Tibial artery (tissue), 4 donors: ENCODE measurements at regions not wholly inside any gene's neighbourhood (a gene's known extent, or its start where the extent isn't known, plus 50 kb on each side); places are given as distances from the start of the nearest gene placed in this dataset.

Experiments
- DNase-seq, 2 donors: peaks; one replicate each; pipeline ENCODE4 v3.0.0-alpha.2; 2019
- H3K27ac ChIP-seq, 2 donors: fragments of 200-600 bp; sonication (generic) in 1 of 2; 1 replicate in 1 of 2; 2 replicates in 1 of 2; pipeline ENCODE4 v1.5.1; 2018 to 2019; ENCODE audit warnings: mild to moderate bottlenecking in 1 of 2
- H3K27me3 ChIP-seq, 2 donors: fragments of 200-600 bp; sonication (generic) in 1 of 2; one replicate each; pipeline versions ENCODE4 v1.5.1 to v1.6.0; 2016 to 2019
- H3K36me3 ChIP-seq, 3 donors: fragments of 200-600 bp; sonication (generic) in 2 of 3; one replicate each; pipeline ENCODE4 v1.5.1; 2016 to 2019; ENCODE audit warnings: mild to moderate bottlenecking in 2 of 3
- H3K4me1 ChIP-seq, 4 donors: fragments of 200-600 bp; sonication (generic) in 2 of 4; 1 replicate in 3 of 4; 2 replicates in 1 of 4; pipeline ENCODE4 v1.5.1; 2016 to 2019
- H3K4me3 ChIP-seq, 2 donors: fragments of 200-600 bp; sonication (generic) in 1 of 2; 1 replicate in 1 of 2; 2 replicates in 1 of 2; pipeline ENCODE4 v1.5.1; 2018 to 2019; ENCODE audit warnings: mild to moderate bottlenecking in 2 of 2
- H3K9me3 ChIP-seq, 3 donors: fragments of 200-600 bp; sonication (generic) in 1 of 3; one replicate each; pipeline ENCODE4 v1.5.1; 2016 to 2019
- CTCF ChIP-seq, 2 experiments: fragments of 200-600 bp in 1 of 2; fragments of 450-650 bp in 1 of 2; IDR thresholded peaks; one replicate each; pipeline ENCODE4 v1.5.1; 2017 to 2019; ENCODE audit warnings: antibody characterized with exemption in 2 of 2, mild to moderate bottlenecking in 1 of 2, moderate library complexity in 1 of 2
- intact Hi-C: fragments of 100-400 bp; cut with DNase I; formaldehyde crosslinking; loops from one replicate; pipeline ENCODE4 v1.15.0; 2023; ENCODE audit warnings: low total_unique reads

- no peaks in the 10 kb centered on the region for H3K36me3 ChIP-seq
- H3K9me3 ChIP-seq: no peaks in the 10 kb centered on the region
- no peaks in the 10 kb centered on the region for H3K27me3 ChIP-seq
- intact Hi-C loops: no loop called here
- no peak for DNase-seq
- TF ChIP-seq CTCF (IDR thresholded peaks at IDR 0.05): no peak
- H3K4me3 ChIP-seq: no peak overlapping the region
- H3K27ac ChIP-seq: no peak overlapping the region
- H3K4me1 ChIP-seq: no peaks in the 10 kb centered on the region
Measured at GRCh38 chr10:20647756-20648155, 249.4 kb downstream of the NEBL start.

DNA sequence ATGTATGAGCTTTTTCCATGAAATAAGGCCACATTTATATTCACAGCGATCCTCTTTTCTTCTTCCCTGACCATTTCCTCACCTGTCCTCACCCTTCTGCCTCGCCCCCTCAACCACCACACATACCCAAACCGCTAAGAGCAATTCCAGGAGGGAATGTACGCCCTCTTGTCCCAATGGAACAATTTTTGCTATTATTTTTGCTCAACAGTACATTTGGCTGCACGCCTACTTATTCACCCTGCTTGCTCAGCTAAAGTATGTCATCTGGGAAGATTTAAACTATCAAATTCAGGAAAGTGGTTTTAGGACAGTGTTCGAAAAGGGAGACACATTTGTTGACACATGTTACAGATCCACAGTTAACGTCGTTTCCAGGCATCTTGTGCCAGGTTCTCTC is 252.7 kb downstream of the NEBL start:
- Histone ChIP-seq H3K9me3 (no peaks in the 10 kb centered on the region), H3K4me3 (no peak overlapping the region), H3K27me3 (no peaks in the 10 kb centered on the region), H3K36me3 (no peaks in the 10 kb centered on the region), H3K4me1 (no peaks in the 10 kb centered on the region), H3K27ac (no peak overlapping the region)
- DNase-seq: no peak
- no peak for TF ChIP-seq CTCF (IDR thresholded peaks at IDR 0.05)
- intact Hi-C loops: no loop called here

- no peak for DNase-seq
- Histone ChIP-seq H3K4me1 (no peaks in the 10 kb centered on the region), H3K9me3 (no peaks in the 10 kb centered on the region), H3K36me3 (no peaks in the 10 kb centered on the region), H3K27ac (no peak overlapping the region), H3K4me3 (no peak overlapping the region), H3K27me3 (no peaks in the 10 kb centered on the region)
- intact Hi-C loops: no loop called here
- no peak for TF ChIP-seq CTCF (IDR thresholded peaks at IDR 0.05)
Measured at GRCh38 chr10:20641605-20642004, 255.5 kb downstream of the NEBL start.

DNA sequence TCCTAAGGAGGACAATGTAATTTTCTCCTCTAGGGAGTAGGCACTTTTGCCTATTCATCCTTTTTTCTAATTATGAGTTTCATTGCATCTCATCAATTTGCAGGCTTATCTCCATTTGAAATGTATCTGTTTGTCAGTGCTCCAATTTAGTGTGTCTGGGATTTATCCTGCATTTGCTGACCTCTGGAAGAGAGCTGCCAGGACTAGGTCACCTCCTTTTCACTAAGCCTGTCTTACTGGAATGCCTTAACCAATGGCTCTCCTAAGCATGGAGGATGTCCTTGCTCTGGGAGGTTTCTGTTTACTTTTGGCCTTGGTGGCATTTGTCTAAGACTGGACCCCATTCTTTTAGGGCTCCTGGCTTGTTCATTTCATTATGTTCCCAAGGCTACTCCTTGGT is 261.5 kb downstream of the NEBL start:
- Histone ChIP-seq H3K27me3 (no peaks in the 10 kb centered on the region), H3K4me1 (no peaks in the 10 kb centered on the region), H3K4me3 (no peak overlapping the region), H3K36me3 (no peaks in the 10 kb centered on the region), H3K27ac (no peak overlapping the region), H3K9me3 (no peaks in the 10 kb centered on the region)
- no peak for DNase-seq
- no peak for TF ChIP-seq CTCF (IDR thresholded peaks at IDR 0.05)
- intact Hi-C loops: no loop called here

DNA sequence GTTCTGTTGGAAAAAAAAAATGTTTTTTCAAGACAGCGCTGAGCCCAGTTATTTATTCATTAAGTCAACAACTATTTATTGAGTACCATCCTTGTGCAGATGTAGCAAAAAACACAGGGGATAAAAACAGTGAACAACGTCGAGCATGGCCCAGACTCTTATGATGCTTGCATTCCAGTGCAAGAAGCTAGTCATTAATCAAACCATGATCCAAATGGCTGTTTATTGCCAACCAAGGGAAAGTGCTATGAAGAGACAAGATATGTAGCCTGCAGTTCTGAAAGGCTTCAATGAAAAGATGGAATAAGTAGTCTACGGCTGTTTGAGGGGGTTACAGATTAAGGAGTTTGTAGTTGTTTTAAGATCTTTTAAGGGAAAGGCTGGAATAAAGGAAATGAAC is 262.3 kb downstream of the NEBL start:
- Histone ChIP-seq H3K9me3 (no peaks in the 10 kb centered on the region), H3K4me1 (no peaks in the 10 kb centered on the region), H3K4me3 (no peak overlapping the region), H3K27me3 (no peaks in the 10 kb centered on the region), H3K36me3 (no peaks in the 10 kb centered on the region), H3K27ac (no peak overlapping the region)
- TF ChIP-seq CTCF (IDR thresholded peaks at IDR 0.05): no peak
- intact Hi-C loops: no loop called here
- DNase-seq: no peak

GRCh38 chr10:20633714-20634113 is 263.4 kb downstream of the NEBL start:
- H3K4me3 ChIP-seq: no peak overlapping the region
- no peaks in the 10 kb centered on the region for H3K9me3 ChIP-seq
- no peak for DNase-seq
- H3K27ac ChIP-seq: no peak overlapping the region
- H3K36me3 ChIP-seq: no peaks in the 10 kb centered on the region
- H3K27me3 ChIP-seq: no peaks in the 10 kb centered on the region
- no peaks in the 10 kb centered on the region for H3K4me1 ChIP-seq
- no peak for TF ChIP-seq CTCF (IDR thresholded peaks at IDR 0.05)
- intact Hi-C loops: no loop called here
